B cell (primary cell): ENCODE measurements at regions not wholly inside any gene's neighbourhood (a gene's known extent, or its start where the extent isn't known, plus 50 kb on each side); places are given as distances from the start of the nearest gene placed in this dataset.

Experiments used
- ATAC-seq: fragments of 200-7000 bp; cut with Tn5 transposase; one replicate; pipeline ENCODE4 v1.10.0; 2021; ENCODE audit warnings: low read depth, mild to moderate bottlenecking, moderate number of reproducible peaks, moderate library complexity
- CTCF ChIA-PET: fragments of 350-600 bp; sonication (Branson Sonifier 250); formaldehyde crosslinking; loops from one replicate; lab custom pipeline; 2021; ENCODE audit warnings: antibody characterized with exemption, inconsistent platforms; lab: Charles Lee
- POLR2A ChIA-PET: fragments of 350-600 bp; sonication (Branson Sonifier 250); formaldehyde crosslinking; loops from one replicate; lab custom pipeline; 2021; ENCODE audit warnings: antibody characterized with exemption; lab: Charles Lee
- DNase-seq: peaks from one replicate; pipeline ENCODE4 v3.0.0; 2013
- H2AFZ ChIP-seq: 2 replicates; pipeline ENCODE4 v1.6.1; 2012; ENCODE audit warnings: mild to moderate bottlenecking, low read depth, low read length; ENCODE audit not compliant: insufficient read depth, poor library complexity, severe bottlenecking
- H3K27ac ChIP-seq, 2 donors: 1 replicate in 1 of 2; 2 replicates in 1 of 2; pipeline ENCODE4 v1.5.1; 2012 to 2013; ENCODE audit warnings: low read length in 2 of 2, mild to moderate bottlenecking in 2 of 2, moderate library complexity in 1 of 2
- H3K27me3 ChIP-seq, 4 experiments: fragments of 200-600 bp in 1 of 4; sonication (generic) in 1 of 4; replicated peaks in 1 of 4; 1 replicate in 2 of 4; 2 replicates in 2 of 4; pipeline versions ENCODE4 v1.6.1 to v1.7.0; 2013 to 2016; ENCODE audit warnings: low read length in 3 of 4, mild to moderate bottlenecking in 2 of 4, mixed read lengths in 1 of 4, moderate library complexity in 1 of 4; ENCODE audit not compliant: insufficient read depth in 4 of 4, control insufficient read depth in 3 of 4; ENCODE audit errors: control extremely low read depth in 1 of 4
- H3K36me3 ChIP-seq, 2 experiments: replicated peaks in 1 of 2; 1 replicate in 1 of 2; 2 replicates in 1 of 2; pipeline versions ENCODE4 v1.6.1 to v1.7.1; 2013; ENCODE audit warnings: low read length in 1 of 2; ENCODE audit not compliant: insufficient read depth in 2 of 2, control insufficient read depth in 1 of 2; ENCODE audit errors: control extremely low read depth in 1 of 2, extremely low read depth in 1 of 2
- H3K4me1 ChIP-seq, 2 donors: fragments of 200-600 bp in 1 of 2; sonication (generic) in 1 of 2; 1 replicate in 1 of 2; 2 replicates in 1 of 2; pipeline versions ENCODE4 v1.5.1 to v1.6.1; 2013 to 2017; ENCODE audit warnings: low read length in 2 of 2; ENCODE audit not compliant: control insufficient read depth in 2 of 2, insufficient read depth in 2 of 2
- H3K4me2 ChIP-seq: replicated peaks from 2 replicates; pipeline ENCODE3; 2012; ENCODE audit warnings: mild to moderate bottlenecking, low read depth, low read length; ENCODE audit not compliant: poor library complexity, severe bottlenecking
- H3K4me3 ChIP-seq, 5 experiments: fragments of 200-600 bp in 1 of 5; sonication (generic) in 1 of 5; 1 replicate in 3 of 5; 2 replicates in 2 of 5; pipeline versions ENCODE4 v1.5.1 to v1.7.0; 2011 to 2016; ENCODE audit warnings: low read length in 4 of 5, mild to moderate bottlenecking in 4 of 5, low read depth in 2 of 5, control low read depth in 1 of 5, moderate library complexity in 1 of 5; ENCODE audit not compliant: insufficient read depth in 1 of 5; ENCODE audit errors: control extremely low read depth in 1 of 5, extremely low read depth in 1 of 5
- H3K79me2 ChIP-seq: fragments of 200-600 bp; sonication (generic); one replicate; pipeline ENCODE4 v1.6.0; 2016; ENCODE audit warnings: low read length; ENCODE audit not compliant: control insufficient read depth, insufficient read depth
- H3K9ac ChIP-seq: fragments of 200-600 bp; sonication (generic); 2 replicates; pipeline ENCODE4 v1.6.1; 2017; ENCODE audit warnings: mild to moderate bottlenecking, low read length, moderate library complexity
- H3K9me3 ChIP-seq, 3 donors: one replicate each; pipeline versions ENCODE4 v1.6.1 to v1.7.1; 2013; ENCODE audit warnings: low read length in 2 of 3; ENCODE audit not compliant: control insufficient read depth in 2 of 3, insufficient read depth in 1 of 3; ENCODE audit errors: control extremely low read depth in 1 of 3
- H4K20me1 ChIP-seq: 2 replicates; pipeline ENCODE4 v1.6.0; 2012; ENCODE audit warnings: mild to moderate bottlenecking, low read length; ENCODE audit not compliant: insufficient read depth, control insufficient read depth, poor library complexity, severe bottlenecking
- H3K27ac Mint-ChIP-seq: one replicate; pipeline ENCODE4 v1.8.0; 2021; ENCODE audit warnings: mixed read lengths
- H3K27me3 Mint-ChIP-seq: one replicate; pipeline ENCODE4 v1.8.0; 2021; ENCODE audit warnings: mixed read lengths
- H3K4me1 Mint-ChIP-seq: one replicate; pipeline ENCODE4 v1.8.0; 2021; ENCODE audit warnings: mixed read lengths
- H3K4me3 Mint-ChIP-seq: one replicate; pipeline ENCODE4 v1.8.0; 2021; ENCODE audit warnings: mixed read lengths
- H3K9me3 Mint-ChIP-seq: one replicate; pipeline ENCODE4 v1.8.0; 2022; ENCODE audit warnings: mixed read lengths; ENCODE audit not compliant: insufficient read depth
- EZH2 ChIP-seq: IDR thresholded peaks from 2 replicates; pipeline ENCODE4 v1.6.1; 2012; ENCODE audit warnings: borderline replicate concordance, low read depth, mild to moderate bottlenecking, moderate library complexity, low read length; ENCODE audit not compliant: insufficient read depth, poor library complexity, severe bottlenecking
- WGBS: methylation state at CpG from one replicate; pipeline ENCODE4 v1.1.5; 2013; ENCODE audit warnings: missing lambda C conversion rate; ENCODE audit not compliant: insufficient coverage; 5-methylcytosine and 5-hydroxymethylcytosine counted together
- intact Hi-C: fragments of 100-400 bp; cut with micrococcal nuclease; formaldehyde crosslinking; loops from one replicate; pipeline ENCODE4 v1.10.0; 2022
- TF ChIP-seq, protein P1 (sequence below): fragments of 200-600 bp; IDR thresholded peaks from one replicate; pipeline ENCODE4 v1.8.0; 2022; ENCODE audit warnings: antibody characterized with exemption, mild to moderate bottlenecking

DNA sequence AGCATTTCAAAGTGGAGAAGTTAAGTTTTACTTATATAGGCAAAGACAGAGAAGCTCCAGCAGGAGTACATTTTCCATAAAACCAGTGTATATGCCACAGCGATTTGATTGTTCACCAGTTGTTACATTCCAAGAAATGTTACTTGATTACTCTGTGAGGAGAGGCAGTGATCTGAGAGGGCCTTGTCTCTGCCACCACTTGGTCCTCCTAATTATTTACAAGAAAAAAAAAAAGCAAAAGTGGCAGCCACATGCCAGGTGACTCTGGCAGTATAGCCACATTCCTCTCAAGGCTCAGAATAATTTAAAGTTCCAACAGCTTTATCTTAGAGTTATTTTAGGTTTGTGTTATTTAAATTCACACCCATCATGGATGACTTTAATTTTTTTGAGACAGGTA is 1077.8 kb downstream of the ZPLD1 start:
- Histone ChIP-seq H3K27me3 (no peaks in the 10 kb centered on the region), H3K79me2 (no peaks in the 10 kb centered on the region), H3K27ac (no peak overlapping the region), H3K9ac (no peak overlapping the region), H3K36me3 (no peaks in the 10 kb centered on the region), H3K4me3 (no peak overlapping the region), H3K4me1 (no peaks in the 10 kb centered on the region), H3K4me2 (no peak overlapping the region), H4K20me1 (no peaks in the 10 kb centered on the region), H3K9me3 (no peaks in the 10 kb centered on the region), H2AFZ (no peak overlapping the region)
- Mint-ChIP-seq H3K27ac (no peak overlapping the region), H3K4me3 (no peak overlapping the region), H3K9me3 (peaks cover 5% of the 10 kb centered on the region), H3K4me1 (no peaks in the 10 kb centered on the region), H3K27me3 (no peaks in the 10 kb centered on the region)
- WGBS: no CpG with 5 or more reads among the region's 1 CpG
- intact Hi-C loops: no loop called here
- POLR2A ChIA-PET: no interaction called here
- CTCF ChIA-PET: no interaction called here
- no peak for DNase-seq
- no peak for TF ChIP-seq EZH2
- TF ChIP-seq, protein P1, sequence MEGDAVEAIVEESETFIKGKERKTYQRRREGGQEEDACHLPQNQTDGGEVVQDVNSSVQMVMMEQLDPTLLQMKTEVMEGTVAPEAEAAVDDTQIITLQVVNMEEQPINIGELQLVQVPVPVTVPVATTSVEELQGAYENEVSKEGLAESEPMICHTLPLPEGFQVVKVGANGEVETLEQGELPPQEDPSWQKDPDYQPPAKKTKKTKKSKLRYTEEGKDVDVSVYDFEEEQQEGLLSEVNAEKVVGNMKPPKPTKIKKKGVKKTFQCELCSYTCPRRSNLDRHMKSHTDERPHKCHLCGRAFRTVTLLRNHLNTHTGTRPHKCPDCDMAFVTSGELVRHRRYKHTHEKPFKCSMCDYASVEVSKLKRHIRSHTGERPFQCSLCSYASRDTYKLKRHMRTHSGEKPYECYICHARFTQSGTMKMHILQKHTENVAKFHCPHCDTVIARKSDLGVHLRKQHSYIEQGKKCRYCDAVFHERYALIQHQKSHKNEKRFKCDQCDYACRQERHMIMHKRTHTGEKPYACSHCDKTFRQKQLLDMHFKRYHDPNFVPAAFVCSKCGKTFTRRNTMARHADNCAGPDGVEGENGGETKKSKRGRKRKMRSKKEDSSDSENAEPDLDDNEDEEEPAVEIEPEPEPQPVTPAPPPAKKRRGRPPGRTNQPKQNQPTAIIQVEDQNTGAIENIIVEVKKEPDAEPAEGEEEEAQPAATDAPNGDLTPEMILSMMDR: no peak
- no peak for ATAC-seq

DNA sequence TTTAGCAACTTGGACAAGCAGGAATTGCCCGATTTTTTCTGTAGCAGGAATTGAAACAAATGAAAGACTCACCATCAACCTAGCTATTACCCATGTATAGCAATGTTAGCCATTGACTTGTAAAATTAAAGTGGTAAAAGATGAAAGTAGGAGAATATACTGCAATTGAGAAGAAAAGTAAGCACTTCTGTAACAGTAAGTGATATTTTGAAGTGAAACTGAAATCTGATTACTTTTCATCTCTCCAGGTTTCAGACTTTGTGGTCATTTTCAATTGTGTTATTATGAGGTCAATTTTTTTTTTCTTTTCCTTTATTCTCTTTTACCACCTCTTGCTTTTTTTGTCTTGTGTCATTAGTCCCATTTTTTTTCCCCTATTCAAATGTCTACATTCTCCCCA is 1078.2 kb downstream of the ZPLD1 start:
- no peaks in the 10 kb centered on the region for H3K4me1 Mint-ChIP-seq
- CTCF ChIA-PET: no interaction called here

More for the DNA sequence above, 1078.2 kb downstream of the ZPLD1 start:
- Histone ChIP-seq H2AFZ (no peak overlapping the region), H3K27ac (no peak overlapping the region), H4K20me1 (no peaks in the 10 kb centered on the region), H3K9ac (no peak overlapping the region), H3K36me3 (no peaks in the 10 kb centered on the region), H3K27me3 (no peaks in the 10 kb centered on the region), H3K4me3 (no peak overlapping the region), H3K79me2 (no peaks in the 10 kb centered on the region), H3K4me1 (no peaks in the 10 kb centered on the region), H3K4me2 (no peak overlapping the region), H3K9me3 (no peaks in the 10 kb centered on the region)
- H3K27me3 Mint-ChIP-seq: no peaks in the 10 kb centered on the region
- no peak overlapping the region for H3K4me3 Mint-ChIP-seq
- no CpG with 5 or more reads among the region's 1 CpG for WGBS
- peaks cover 5% of the 10 kb centered on the region for H3K9me3 Mint-ChIP-seq
- TF ChIP-seq EZH2: no peak
- TF ChIP-seq, protein P1: no peak
- no peak overlapping the region for H3K27ac Mint-ChIP-seq
- POLR2A ChIA-PET: no interaction called here
- DNase-seq (no peak), ATAC-seq (no peak)
- intact Hi-C loops: no loop called here
